ENCODE measurements at regions not wholly inside any gene's neighbourhood (a gene's known extent, or its start where the extent isn't known, plus 50 kb on each side); places are given as distances from the start of the nearest gene placed in this dataset.

DNA sequence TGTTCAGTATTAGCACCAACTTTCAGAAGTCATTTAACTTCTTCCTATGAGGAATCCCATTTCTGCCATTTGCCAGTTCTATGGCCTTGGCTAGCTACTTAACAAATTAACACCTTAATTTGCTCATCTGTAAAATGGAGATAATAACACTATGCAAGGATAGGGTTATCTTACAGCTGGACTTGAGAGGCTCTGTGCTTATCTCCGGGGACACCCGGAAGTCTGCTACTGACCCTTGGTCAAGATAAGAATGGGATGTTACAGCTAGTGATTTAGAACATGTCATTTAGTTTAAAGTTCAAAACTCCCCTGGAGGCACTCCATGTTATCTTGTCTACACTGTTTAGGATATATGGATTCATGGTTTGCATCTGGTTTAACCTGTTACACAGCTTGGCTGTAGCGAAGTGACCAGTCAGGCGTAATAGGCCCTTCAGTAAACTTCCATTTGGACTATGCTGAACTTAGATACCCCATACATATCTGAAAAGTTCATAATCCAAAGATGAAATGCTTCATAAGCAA lies 156.0 kb upstream of the CD96 start:
- Histone ChIP-seq H3K27me3 (ENCODE audit: insufficient read depth, low read length) (no peaks in the 10 kb centered on the region), H3K4me2 (ENCODE audit: low read length) (no peak overlapping the region), H3K4me1 (ENCODE audit: insufficient read depth, low read length, severe bottlenecking) (no peaks in the 10 kb centered on the region), H3K4me3 (ENCODE audit: low read depth, low read length, poor library complexity, severe bottlenecking) (no peak overlapping the region), H3K9me3 (ENCODE audit: low read length) (no peaks in the 10 kb centered on the region), H4K20me1 (ENCODE audit: insufficient read depth, low read length) (no peaks in the 10 kb centered on the region), H3K27ac (ENCODE audit: low read depth, low read length, poor library complexity, severe bottlenecking) (no peak overlapping the region), H3K9me2 (ENCODE audit: low read depth, low read length) (no peaks in the 10 kb centered on the region), H3K79me2 (ENCODE audit: insufficient read depth, low read length) (no peaks in the 10 kb centered on the region), H3K9ac (ENCODE audit: low read length) (no peak overlapping the region), H3F3A (ENCODE audit: insufficient read depth, low read length) (no peaks in the 10 kb centered on the region), H2AFZ (ENCODE audit: low read length) (no peak overlapping the region), H3K36me3 (ENCODE audit: insufficient read depth, low read length) (no peaks in the 10 kb centered on the region)
- TF ChIP-seq, protein P1, sequence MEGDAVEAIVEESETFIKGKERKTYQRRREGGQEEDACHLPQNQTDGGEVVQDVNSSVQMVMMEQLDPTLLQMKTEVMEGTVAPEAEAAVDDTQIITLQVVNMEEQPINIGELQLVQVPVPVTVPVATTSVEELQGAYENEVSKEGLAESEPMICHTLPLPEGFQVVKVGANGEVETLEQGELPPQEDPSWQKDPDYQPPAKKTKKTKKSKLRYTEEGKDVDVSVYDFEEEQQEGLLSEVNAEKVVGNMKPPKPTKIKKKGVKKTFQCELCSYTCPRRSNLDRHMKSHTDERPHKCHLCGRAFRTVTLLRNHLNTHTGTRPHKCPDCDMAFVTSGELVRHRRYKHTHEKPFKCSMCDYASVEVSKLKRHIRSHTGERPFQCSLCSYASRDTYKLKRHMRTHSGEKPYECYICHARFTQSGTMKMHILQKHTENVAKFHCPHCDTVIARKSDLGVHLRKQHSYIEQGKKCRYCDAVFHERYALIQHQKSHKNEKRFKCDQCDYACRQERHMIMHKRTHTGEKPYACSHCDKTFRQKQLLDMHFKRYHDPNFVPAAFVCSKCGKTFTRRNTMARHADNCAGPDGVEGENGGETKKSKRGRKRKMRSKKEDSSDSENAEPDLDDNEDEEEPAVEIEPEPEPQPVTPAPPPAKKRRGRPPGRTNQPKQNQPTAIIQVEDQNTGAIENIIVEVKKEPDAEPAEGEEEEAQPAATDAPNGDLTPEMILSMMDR (IDR thresholded peaks at IDR 0.05; ENCODE audit: low read length): no peak

DNA sequence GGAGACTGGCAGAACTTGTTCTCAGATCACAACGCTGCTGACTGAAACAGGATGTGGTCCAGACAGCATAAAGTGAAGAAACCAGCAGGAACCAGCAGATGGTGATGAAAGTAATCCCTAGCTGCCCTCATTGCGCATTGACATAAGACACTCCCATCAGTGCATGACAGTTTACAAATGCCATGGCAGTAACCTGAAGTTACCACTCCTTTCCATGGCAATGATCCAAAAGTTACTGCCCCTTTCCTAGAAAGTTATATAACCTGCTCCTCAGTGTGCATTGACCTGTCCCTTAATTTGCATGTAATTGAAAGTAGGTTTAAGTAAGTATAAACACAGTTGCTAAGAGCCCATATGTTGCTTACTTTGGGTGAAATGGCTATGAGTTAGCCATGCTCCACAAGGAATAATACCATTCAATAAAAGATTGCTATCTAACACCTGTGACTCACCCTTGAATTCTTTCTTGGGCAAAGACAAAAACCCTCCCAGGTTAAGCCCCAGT lies 149.1 kb upstream of the CD96 start:
- Histone ChIP-seq H3K4me3 (ENCODE audit: low read depth, low read length, poor library complexity, severe bottlenecking) (no peak overlapping the region), H3K79me2 (ENCODE audit: insufficient read depth, low read length) (no peaks in the 10 kb centered on the region), H3K9ac (ENCODE audit: low read length) (no peak overlapping the region), H3F3A (ENCODE audit: insufficient read depth, low read length) (no peaks in the 10 kb centered on the region), H3K4me2 (ENCODE audit: low read length) (no peak overlapping the region), H4K20me1 (ENCODE audit: insufficient read depth, low read length) (no peaks in the 10 kb centered on the region), H3K9me2 (ENCODE audit: low read depth, low read length) (no peaks in the 10 kb centered on the region), H3K36me3 (ENCODE audit: insufficient read depth, low read length) (no peaks in the 10 kb centered on the region), H2AFZ (ENCODE audit: low read length) (no peak overlapping the region), H3K27ac (ENCODE audit: low read depth, low read length, poor library complexity, severe bottlenecking) (no peak overlapping the region), H3K4me1 (ENCODE audit: insufficient read depth, low read length, severe bottlenecking) (no peaks in the 10 kb centered on the region), H3K9me3 (ENCODE audit: low read length) (0 out of 2 replicates have a peak, but pooled peaks cover 5% of the 10 kb centered on the region), H3K27me3 (ENCODE audit: insufficient read depth, low read length) (no peaks in the 10 kb centered on the region)
- no peak for TF ChIP-seq EZH2 (IDR thresholded peaks at IDR 0.05; ENCODE audit: borderline replicate concordance, low read length)
- TF ChIP-seq, protein P1 (IDR thresholded peaks at IDR 0.05; ENCODE audit: low read length): no peak

DNA sequence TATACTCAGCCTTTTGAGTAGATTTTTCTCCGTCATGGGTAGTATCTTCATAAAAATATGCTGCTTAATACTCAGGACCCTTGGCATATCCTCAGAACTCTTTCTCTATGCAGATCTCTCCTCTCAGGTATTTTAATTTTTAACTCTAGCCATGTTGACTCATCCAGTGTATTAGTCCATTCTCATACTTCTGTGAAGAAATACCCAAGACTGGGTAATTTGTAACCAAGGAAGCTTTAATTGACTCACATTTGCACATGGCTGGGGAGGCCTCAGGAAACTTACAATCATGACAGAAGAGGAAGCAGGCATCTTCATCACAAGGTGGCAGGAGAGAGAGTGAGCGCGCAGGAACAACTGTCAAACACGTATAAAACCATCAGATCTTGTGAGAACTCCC lies 129.3 kb upstream of the CD96 start:
- H3K9me3 ChIP-seq (ENCODE audit: low read length): no peaks in the 10 kb centered on the region
- H3K4me3 ChIP-seq (ENCODE audit: low read depth, low read length, poor library complexity, severe bottlenecking): no peak overlapping the region
- H4K20me1 ChIP-seq (ENCODE audit: insufficient read depth, low read length): no peaks in the 10 kb centered on the region
- no peak overlapping the region for H2AFZ ChIP-seq (ENCODE audit: low read length)
- TF ChIP-seq, protein P1 (IDR thresholded peaks at IDR 0.05; ENCODE audit: low read length): 0 out of 2 replicates have a peak, but pooled peaks have one; percentile 6
- no peak for TF ChIP-seq EZH2 (IDR thresholded peaks at IDR 0.05; ENCODE audit: borderline replicate concordance, low read length)
- H3K27ac ChIP-seq (ENCODE audit: low read depth, low read length, poor library complexity, severe bottlenecking): no peak overlapping the region
- no peak overlapping the region for H3K4me2 ChIP-seq (ENCODE audit: low read length)
- no peaks in the 10 kb centered on the region for H3F3A ChIP-seq (ENCODE audit: insufficient read depth, low read length)
- H3K4me1 ChIP-seq (ENCODE audit: insufficient read depth, low read length, severe bottlenecking): no peaks in the 10 kb centered on the region
- no peaks in the 10 kb centered on the region for H3K79me2 ChIP-seq (ENCODE audit: insufficient read depth, low read length)
- no peak overlapping the region for H3K9ac ChIP-seq (ENCODE audit: low read length)
- no peaks in the 10 kb centered on the region for H3K36me3 ChIP-seq (ENCODE audit: insufficient read depth, low read length)
- no peaks in the 10 kb centered on the region for H3K27me3 ChIP-seq (ENCODE audit: insufficient read depth, low read length)
- no peaks in the 10 kb centered on the region for H3K9me2 ChIP-seq (ENCODE audit: low read depth, low read length)
